ENCODE measurements at regions not wholly inside any gene's neighbourhood (a gene's known extent, or its start where the extent isn't known, plus 50 kb on each side); places are given as distances from the start of the nearest gene placed in this dataset.
A peak's percentile ranks its signal among the peaks of the same experiment; 100 is the strongest.

GRCh38 chr20:29296256-29297230, 1960.9 kb upstream of the DEFB115 start:
- no peak overlapping the region for H3K4me3 ChIP-seq (ENCODE audit: low read depth, low read length)
- TF ChIP-seq CTCF (conservative IDR thresholded peaks at IDR 0.05; ENCODE audit: low read depth, low read length): no peak
- no peak for DNase-seq (ENCODE audit: low read depth)

DNA sequence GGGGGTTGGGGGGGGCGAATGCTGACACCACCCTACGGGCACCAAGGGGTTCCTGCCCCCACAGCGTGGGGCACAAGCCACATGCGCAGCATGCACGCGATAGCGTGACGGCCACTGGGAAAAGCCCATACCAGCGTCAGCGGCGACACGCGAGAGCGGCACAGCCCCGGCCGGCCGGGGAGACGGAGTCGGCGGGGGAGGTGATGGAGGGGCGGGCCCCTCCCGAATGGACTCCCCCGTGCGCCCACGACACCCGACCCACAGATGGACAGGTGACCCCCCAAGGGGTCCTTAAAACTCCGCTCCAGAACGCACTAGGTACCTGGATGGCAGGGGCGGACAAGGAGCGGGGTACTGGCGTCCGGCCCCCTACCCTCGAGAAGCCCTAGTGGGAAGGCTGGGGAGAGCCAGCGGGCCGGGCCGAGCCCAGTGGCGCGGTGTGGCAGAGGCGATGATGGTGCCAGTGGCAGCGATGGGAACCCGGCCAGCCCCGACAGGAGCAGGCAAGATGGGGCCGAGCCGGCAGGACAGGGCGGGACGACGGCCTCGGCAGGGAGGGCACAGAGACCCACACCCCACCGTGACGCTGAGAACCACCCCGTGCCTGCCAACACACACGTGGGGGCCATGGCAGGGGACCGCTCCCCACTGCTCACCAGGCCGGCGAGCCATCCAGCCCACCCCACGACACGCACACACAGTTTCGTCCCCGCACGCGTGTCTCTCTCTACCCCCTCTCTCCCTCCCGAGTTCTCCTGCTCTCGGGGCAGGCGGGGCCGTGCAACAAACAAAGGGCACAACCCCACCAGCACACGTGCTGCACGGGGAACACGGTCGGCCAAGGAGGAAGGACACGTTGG, 1959.8 kb upstream of the DEFB115 start:
- no peak for DNase-seq (ENCODE audit: low read depth)
- no peak overlapping the region for H3K4me3 ChIP-seq (ENCODE audit: low read depth, low read length)
- no peak for TF ChIP-seq CTCF (conservative IDR thresholded peaks at IDR 0.05; ENCODE audit: low read depth, low read length)

GRCh38 chr20:29298271-29298590, 1959.2 kb upstream of the DEFB115 start:
- no peak for TF ChIP-seq CTCF (conservative IDR thresholded peaks at IDR 0.05; ENCODE audit: low read depth, low read length)
- no peak for DNase-seq (ENCODE audit: low read depth)
- H3K4me3 ChIP-seq (ENCODE audit: low read depth, low read length): no peak overlapping the region

DNA sequence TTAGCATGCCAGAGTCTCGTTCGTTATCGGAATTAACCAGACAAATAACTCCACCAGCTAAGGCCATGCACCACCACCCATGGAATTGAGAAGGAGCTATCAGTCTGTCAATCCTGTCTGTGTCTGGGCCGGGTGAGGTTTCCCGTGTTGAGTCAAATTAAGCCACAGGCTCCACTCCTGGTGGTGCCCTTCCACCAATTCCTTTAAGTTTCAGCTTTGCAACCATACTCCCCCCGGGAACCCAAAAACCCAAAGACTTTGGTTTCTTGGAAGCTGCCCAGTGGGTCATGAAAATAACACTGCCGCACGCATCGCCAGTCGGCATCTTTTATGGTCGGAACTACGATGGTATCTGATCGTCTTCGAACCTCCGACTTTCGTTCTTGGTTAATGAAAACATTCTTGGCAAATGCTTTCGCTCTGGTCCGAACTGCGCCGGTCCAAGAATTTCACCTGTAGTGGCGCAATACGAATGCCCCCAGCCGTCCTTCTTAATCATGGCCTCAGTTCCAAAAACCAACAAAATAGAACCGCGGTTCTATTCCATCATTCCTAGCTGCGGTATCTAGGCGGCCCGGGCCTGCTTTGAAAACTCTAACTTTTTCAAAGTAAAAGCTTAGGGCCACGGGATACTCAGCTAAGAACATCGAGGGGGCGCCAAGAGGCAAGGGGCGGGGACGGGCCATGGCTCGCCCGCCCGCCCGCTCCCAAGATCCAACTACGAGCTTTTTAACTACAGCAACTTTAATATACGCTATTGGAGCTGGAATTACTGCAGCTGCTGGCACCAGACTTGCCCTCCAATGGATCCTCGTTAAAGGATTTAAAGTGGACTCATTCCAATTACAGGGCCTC, 1958.5 kb upstream of the DEFB115 start:
- H3K4me3 ChIP-seq (ENCODE audit: low read depth, low read length): no peak overlapping the region
- DNase-seq (ENCODE audit: low read depth): peak; percentile 10
- no peak for TF ChIP-seq CTCF (conservative IDR thresholded peaks at IDR 0.05; ENCODE audit: low read depth, low read length)

DNA sequence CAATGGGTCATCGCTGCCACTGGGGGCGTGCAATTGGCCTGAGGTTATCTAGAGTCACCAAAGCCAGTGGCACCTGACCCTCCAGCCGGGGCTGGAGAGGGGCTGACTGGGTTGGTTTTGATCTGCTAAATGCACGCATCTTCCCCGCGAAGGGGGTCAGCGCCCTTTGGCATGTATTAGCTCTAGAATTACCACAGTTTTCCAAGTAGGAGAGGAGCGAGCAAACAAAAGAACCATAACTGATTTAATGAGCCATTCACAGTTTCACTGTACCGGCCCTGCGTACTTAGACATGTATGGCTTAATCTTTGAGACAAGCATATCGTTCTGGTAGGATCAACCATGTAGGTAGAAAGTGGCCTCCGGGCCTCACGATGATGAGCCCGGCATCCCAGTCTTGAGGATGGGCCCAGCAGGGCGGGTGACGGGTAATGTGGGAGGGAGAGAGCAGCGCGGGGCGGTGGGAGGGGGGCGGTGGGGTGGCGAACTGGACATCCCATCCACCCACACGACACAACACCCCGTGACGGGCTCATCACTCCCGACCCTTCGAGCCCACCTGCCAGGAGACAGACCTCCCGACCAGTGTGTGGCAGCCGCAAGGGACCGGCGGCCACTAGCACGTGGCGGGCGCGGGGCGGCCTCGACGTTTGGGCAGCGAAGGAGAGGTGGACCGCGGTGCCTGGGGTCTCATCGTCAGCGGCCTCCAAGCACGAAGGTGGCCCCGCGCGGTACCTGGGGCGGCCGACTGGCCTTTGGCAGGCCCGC, 1957.5 kb upstream of the DEFB115 start:
- no peak for TF ChIP-seq CTCF (conservative IDR thresholded peaks at IDR 0.05; ENCODE audit: low read depth, low read length)
- H3K4me3 ChIP-seq (ENCODE audit: low read depth, low read length): no peak overlapping the region
- no peak for DNase-seq (ENCODE audit: low read depth)
